Fibroblast of skin of right biceps (primary cell): ENCODE measurements at regions not wholly inside any gene's neighbourhood (a gene's known extent, or its start where the extent isn't known, plus 50 kb on each side); places are given as distances from the start of the nearest gene placed in this dataset.

Experiments used
- DNase-seq: peaks from one replicate; pipeline ENCODE4 v3.0.0-alpha.2; 2013

DNA sequence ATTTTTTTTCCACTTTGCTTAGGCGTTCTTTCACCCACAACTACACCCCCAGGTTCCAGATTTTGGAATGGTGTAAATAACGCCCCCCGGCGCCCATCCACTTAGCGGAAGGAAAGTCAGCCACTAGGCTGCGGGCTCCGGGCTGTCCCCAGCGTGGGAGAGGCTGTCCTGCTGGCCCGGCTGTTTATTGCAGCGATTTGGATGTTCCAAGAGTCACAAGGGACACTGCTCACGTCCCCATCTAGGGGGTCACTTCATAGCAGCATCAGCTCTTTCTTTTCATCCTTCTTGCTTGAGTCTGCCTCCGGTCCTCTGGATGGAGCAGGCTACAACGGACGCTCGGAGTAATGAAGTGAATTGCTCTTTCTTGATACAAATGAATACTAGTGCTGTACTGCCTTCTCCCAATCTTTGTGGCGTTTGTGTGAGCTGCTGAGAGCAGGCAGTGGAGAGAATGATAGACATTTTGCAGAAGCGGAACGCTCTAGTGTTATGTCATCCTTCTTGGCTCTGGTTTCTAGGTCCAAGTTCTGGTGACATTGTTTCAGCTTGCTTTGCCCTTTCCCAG, 50.7 kb upstream of the PAIP2B start:
- DNase-seq = peak; percentile 12

DNA sequence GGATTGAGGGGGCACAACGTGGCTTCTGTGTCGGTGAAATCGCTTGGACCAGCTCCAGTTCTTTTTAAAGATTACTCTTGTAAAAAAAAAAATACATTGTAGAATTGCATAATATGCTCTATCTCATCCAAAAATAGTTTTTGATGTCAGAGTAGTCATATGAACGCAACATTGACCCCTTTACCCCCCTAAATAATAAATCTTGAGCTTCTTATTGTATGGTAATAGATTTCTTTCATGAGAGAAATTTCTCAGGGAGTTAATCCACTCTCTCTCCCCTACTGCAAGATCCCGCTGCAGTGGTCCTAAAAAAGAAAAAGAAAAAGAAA, 50.2 kb upstream of the PAIP2B start:
- no peak for DNase-seq

DNA sequence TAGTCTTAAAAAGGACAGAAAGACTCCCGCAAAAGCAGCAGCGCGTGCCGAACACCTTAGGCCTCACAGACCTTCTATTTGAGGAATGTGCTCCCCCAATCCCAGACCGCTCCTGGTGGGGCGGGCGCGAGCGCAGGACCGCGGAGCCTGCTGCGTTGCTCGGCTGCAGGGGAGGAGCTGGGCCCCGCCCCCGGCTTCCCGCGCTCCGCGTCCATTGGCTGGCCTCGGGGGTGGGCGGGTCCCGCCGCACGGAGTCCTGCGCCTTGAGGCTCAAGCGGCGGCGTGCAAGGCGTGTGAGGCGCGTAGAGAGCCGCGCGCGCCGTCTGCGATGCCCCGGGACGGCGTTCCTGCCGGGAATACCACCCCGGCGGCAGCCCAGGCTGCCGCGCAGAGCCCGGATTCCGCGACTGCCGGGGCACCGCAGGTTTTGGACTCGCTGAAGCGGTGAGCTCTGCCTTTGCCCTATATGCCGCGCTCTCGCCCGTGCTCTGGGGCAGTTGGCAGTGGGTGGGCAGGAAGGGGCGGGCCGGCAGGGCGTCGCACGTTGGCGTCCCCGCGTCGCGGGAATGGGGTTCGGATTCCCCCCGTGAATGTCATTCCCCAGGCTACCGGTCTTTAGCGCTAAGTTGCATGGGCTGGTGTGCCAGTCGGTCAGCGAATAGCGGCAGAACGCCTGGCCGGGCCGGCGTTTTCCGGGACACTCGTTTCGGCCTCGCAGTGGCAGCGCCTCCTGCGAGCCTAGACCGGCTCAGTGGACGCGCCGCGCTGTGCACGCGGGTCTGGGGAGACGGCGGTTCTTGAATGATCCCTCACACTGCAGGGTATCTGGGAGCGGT, 49.6 kb upstream of the PAIP2B start:
- peak; percentile 86 for DNase-seq
